AG09309 (cell line): ENCODE measurements at regions not wholly inside any gene's neighbourhood (a gene's known extent, or its start where the extent isn't known, plus 50 kb on each side); places are given as distances from the start of the nearest gene placed in this dataset.

ENCODE experiments used
- DNase-seq: peaks from one replicate; pipeline ENCODE4 v3.0.0-alpha.2; 2010; ENCODE audit warnings: low read depth
- H3K4me3 ChIP-seq: 2 replicates; pipeline ENCODE4 v1.5.1; 2011; ENCODE audit warnings: mild to moderate bottlenecking, low read depth, low read length, moderate library complexity; ENCODE audit not compliant: control insufficient read depth
- CTCF ChIP-seq: IDR thresholded peaks from 2 replicates; pipeline ENCODE4 v1.5.1; 2011; ENCODE audit warnings: mild to moderate bottlenecking, low read depth, low read length, inconsistent platforms; ENCODE audit not compliant: insufficient read depth, control insufficient read depth; ENCODE audit errors: missing control alignments

- no peak for DNase-seq
- TF ChIP-seq CTCF: no peak
- no peak overlapping the region for H3K4me3 ChIP-seq
These were observed 70.8 kb upstream of the USP47 start for GRCh38 chr11:11770921-11771486.

- no peak for DNase-seq
- TF ChIP-seq CTCF: no peak
- no peak overlapping the region for H3K4me3 ChIP-seq
These were observed 71.5 kb upstream of the USP47 start for GRCh38 chr11:11770296-11770695.

- no peak overlapping the region for H3K4me3 ChIP-seq
- DNase-seq: no peak
- no peak for TF ChIP-seq CTCF
These were observed 72.0 kb upstream of the USP47 start for GRCh38 chr11:11769782-11770181.

- DNase-seq: no peak
- H3K4me3 ChIP-seq: no peak overlapping the region
- TF ChIP-seq CTCF: no peak
These were observed 72.4 kb upstream of the USP47 start for GRCh38 chr11:11769362-11769761.

GRCh38 chr11:11764423-11764803 lies 77.4 kb upstream of the USP47 start:
- no peak for DNase-seq
- H3K4me3 ChIP-seq: no peak overlapping the region
- TF ChIP-seq CTCF: no peak

GRCh38 chr11:11763796-11764422 lies 77.9 kb upstream of the USP47 start:
- DNase-seq: no peak
- H3K4me3 ChIP-seq: no peak overlapping the region
- TF ChIP-seq CTCF: no peak
